ENCODE measurements at regions not wholly inside any gene's neighbourhood (a gene's known extent, or its start where the extent isn't known, plus 50 kb on each side); places are given as distances from the start of the nearest gene placed in this dataset.
A peak's percentile ranks its signal among the peaks of the same experiment; 100 is the strongest.

- no peak for TF ChIP-seq POLR2A (IDR thresholded peaks at IDR 0.05)
- peak in 1 of 5 experiments; percentile 6 for TF ChIP-seq CTCF (IDR thresholded peaks at IDR 0.05)
Measured at GRCh38 chr12:93957870-93958269, 190.5 kb upstream of the PLXNC1 start.
